ENCODE measurements at regions not wholly inside any gene's neighbourhood (a gene's known extent, or its start where the extent isn't known, plus 50 kb on each side); places are given as distances from the start of the nearest gene placed in this dataset.

- no peak overlapping the region for H3K4me3 Mint-ChIP-seq
- no peak overlapping the region for H3K27ac Mint-ChIP-seq
- H3K9me3 Mint-ChIP-seq, result no peaks in the 10 kb centered on the region
- no peaks in the 10 kb centered on the region for H3K4me1 Mint-ChIP-seq
- DNase-seq, result no peak
- no peaks in the 10 kb centered on the region for H3K27me3 Mint-ChIP-seq (ENCODE audit: low read depth, poor library complexity)
- no peak for TF ChIP-seq CTCF (IDR thresholded peaks at IDR 0.05)
- no peaks in the 10 kb centered on the region for H3K36me3 Mint-ChIP-seq (ENCODE audit: low read depth)
Measured at GRCh38 chr7:18206331-18206730, 178.7 kb upstream of the PRPS1L1 start.

GRCh38 chr7:18208921-18209320 lies 181.3 kb upstream of the PRPS1L1 start:
- Mint-ChIP-seq H3K27ac (no peak overlapping the region), H3K36me3 (ENCODE audit: low read depth) (no peaks in the 10 kb centered on the region), H3K4me3 (no peak overlapping the region), H3K9me3 (no peaks in the 10 kb centered on the region), H3K27me3 (ENCODE audit: low read depth, poor library complexity) (no peaks in the 10 kb centered on the region), H3K4me1 (no peaks in the 10 kb centered on the region)
- DNase-seq, result no peak
- no peak for TF ChIP-seq CTCF (IDR thresholded peaks at IDR 0.05)

GRCh38 chr7:18210377-18210776 lies 182.7 kb upstream of the PRPS1L1 start:
- H3K36me3 Mint-ChIP-seq (ENCODE audit: low read depth), result no peaks in the 10 kb centered on the region
- DNase-seq, result no peak
- TF ChIP-seq CTCF (IDR thresholded peaks at IDR 0.05), result no peak
- H3K9me3 Mint-ChIP-seq, result no peaks in the 10 kb centered on the region
- H3K4me3 Mint-ChIP-seq, result no peak overlapping the region
- H3K27me3 Mint-ChIP-seq (ENCODE audit: low read depth, poor library complexity), result no peaks in the 10 kb centered on the region
- no peaks in the 10 kb centered on the region for H3K4me1 Mint-ChIP-seq
- H3K27ac Mint-ChIP-seq, result no peak overlapping the region

GRCh38 chr7:18210788-18211187 lies 183.1 kb upstream of the PRPS1L1 start:
- H3K4me1 Mint-ChIP-seq, result no peaks in the 10 kb centered on the region
- H3K4me3 Mint-ChIP-seq, result no peak overlapping the region
- no peaks in the 10 kb centered on the region for H3K36me3 Mint-ChIP-seq (ENCODE audit: low read depth)
- no peaks in the 10 kb centered on the region for H3K9me3 Mint-ChIP-seq
- H3K27me3 Mint-ChIP-seq (ENCODE audit: low read depth, poor library complexity), result no peaks in the 10 kb centered on the region
- no peak overlapping the region for H3K27ac Mint-ChIP-seq
- TF ChIP-seq CTCF (IDR thresholded peaks at IDR 0.05), result no peak
- no peak for DNase-seq

- H3K9me3 Mint-ChIP-seq, result no peaks in the 10 kb centered on the region
- H3K4me3 Mint-ChIP-seq, result no peak overlapping the region
- no peak for TF ChIP-seq CTCF (IDR thresholded peaks at IDR 0.05)
- no peak for DNase-seq
- no peak overlapping the region for H3K27ac Mint-ChIP-seq
- H3K36me3 Mint-ChIP-seq (ENCODE audit: low read depth), result no peaks in the 10 kb centered on the region
- H3K4me1 Mint-ChIP-seq, result no peaks in the 10 kb centered on the region
- H3K27me3 Mint-ChIP-seq (ENCODE audit: low read depth, poor library complexity), result no peaks in the 10 kb centered on the region
Measured at GRCh38 chr7:18212308-18212707, 184.7 kb upstream of the PRPS1L1 start.

- TF ChIP-seq CTCF (IDR thresholded peaks at IDR 0.05), result no peak
- no peaks in the 10 kb centered on the region for H3K36me3 Mint-ChIP-seq (ENCODE audit: low read depth)
- H3K4me1 Mint-ChIP-seq, result no peaks in the 10 kb centered on the region
- no peak for DNase-seq
- no peak overlapping the region for H3K27ac Mint-ChIP-seq
- no peak overlapping the region for H3K4me3 Mint-ChIP-seq
- no peaks in the 10 kb centered on the region for H3K27me3 Mint-ChIP-seq (ENCODE audit: low read depth, poor library complexity)
- H3K9me3 Mint-ChIP-seq, result no peaks in the 10 kb centered on the region
Measured at GRCh38 chr7:18212758-18213157, 185.1 kb upstream of the PRPS1L1 start.
